ENCODE measurements at regions not wholly inside any gene's neighbourhood (a gene's known extent, or its start where the extent isn't known, plus 50 kb on each side); places are given as distances from the start of the nearest gene placed in this dataset.

GRCh38 chr7:25550149-25550548, 321.9 kb upstream of the NPVF start:
- H3K27me3 Mint-ChIP-seq (ENCODE audit: insufficient read depth) = no peaks in the 10 kb centered on the region; the same call in 1 of the 2 replicates
- no peaks in the 10 kb centered on the region for H3K4me1 Mint-ChIP-seq (ENCODE audit: low read depth)
- no peak overlapping the region for H3K4me3 Mint-ChIP-seq
- no peak for TF ChIP-seq CTCF (IDR thresholded peaks at IDR 0.05)
- peaks cover 10% of the 10 kb centered on the region; the same call in 1 of the 2 replicates for H3K9me3 Mint-ChIP-seq
- DNase-seq = no peak
- H3K36me3 Mint-ChIP-seq (ENCODE audit: low read depth) = no peaks in the 10 kb centered on the region
- no peak overlapping the region for H3K27ac Mint-ChIP-seq

GRCh38 chr7:25552998-25553397, 324.7 kb upstream of the NPVF start:
- Mint-ChIP-seq H3K27me3 (ENCODE audit: insufficient read depth) (no peaks in the 10 kb centered on the region; the same call in 1 of the 2 replicates), H3K9me3 (peaks cover 1% of the 10 kb centered on the region; the same call in 1 of the 2 replicates), H3K4me1 (ENCODE audit: low read depth) (no peaks in the 10 kb centered on the region), H3K27ac (no peak overlapping the region), H3K4me3 (no peak overlapping the region), H3K36me3 (ENCODE audit: low read depth) (no peaks in the 10 kb centered on the region)
- no peak for TF ChIP-seq CTCF (IDR thresholded peaks at IDR 0.05)
- DNase-seq = no peak

DNA sequence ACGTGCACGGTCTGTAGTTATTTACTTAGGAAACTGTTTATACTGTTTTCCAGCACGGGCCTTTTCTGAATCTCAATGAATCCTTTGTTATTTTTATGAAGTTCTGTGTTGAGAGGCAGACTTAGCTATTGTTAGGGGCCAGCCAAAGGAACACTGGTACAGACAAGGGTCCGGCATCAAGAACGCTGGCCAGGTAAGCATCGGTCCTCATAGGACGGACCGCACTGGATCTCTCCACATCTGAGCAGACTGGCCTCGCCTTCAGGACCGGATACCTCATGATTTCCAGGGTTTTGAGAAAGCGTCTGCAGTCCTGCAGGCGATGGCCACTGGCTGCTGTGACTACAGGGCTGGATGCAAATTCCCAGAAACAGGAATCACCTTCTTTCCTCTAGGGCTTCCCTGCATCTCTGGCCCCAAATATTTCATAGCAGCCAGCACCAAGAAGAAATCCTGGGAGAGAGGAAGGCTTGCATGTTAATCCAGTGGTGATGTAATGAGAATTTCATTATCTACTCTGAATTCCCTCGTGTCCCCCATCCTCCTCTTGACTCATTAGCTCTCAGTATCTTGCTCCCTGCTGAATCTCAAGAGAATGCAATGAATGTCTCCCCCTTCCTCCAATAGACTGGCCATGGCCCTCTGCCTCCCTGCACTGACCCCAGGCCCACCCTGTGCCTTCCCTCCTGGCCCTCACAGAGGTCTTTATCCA, 325.4 kb upstream of the NPVF start:
- no peak overlapping the region for H3K27ac Mint-ChIP-seq
- H3K9me3 Mint-ChIP-seq = no peaks in the 10 kb centered on the region
- H3K27me3 Mint-ChIP-seq (ENCODE audit: insufficient read depth) = no peaks in the 10 kb centered on the region; the same call in 1 of the 2 replicates
- no peak for DNase-seq
- no peaks in the 10 kb centered on the region for H3K36me3 Mint-ChIP-seq (ENCODE audit: low read depth)
- H3K4me3 Mint-ChIP-seq = no peak overlapping the region
- H3K4me1 Mint-ChIP-seq (ENCODE audit: low read depth) = no peaks in the 10 kb centered on the region
- no peak for TF ChIP-seq CTCF (IDR thresholded peaks at IDR 0.05)

DNA sequence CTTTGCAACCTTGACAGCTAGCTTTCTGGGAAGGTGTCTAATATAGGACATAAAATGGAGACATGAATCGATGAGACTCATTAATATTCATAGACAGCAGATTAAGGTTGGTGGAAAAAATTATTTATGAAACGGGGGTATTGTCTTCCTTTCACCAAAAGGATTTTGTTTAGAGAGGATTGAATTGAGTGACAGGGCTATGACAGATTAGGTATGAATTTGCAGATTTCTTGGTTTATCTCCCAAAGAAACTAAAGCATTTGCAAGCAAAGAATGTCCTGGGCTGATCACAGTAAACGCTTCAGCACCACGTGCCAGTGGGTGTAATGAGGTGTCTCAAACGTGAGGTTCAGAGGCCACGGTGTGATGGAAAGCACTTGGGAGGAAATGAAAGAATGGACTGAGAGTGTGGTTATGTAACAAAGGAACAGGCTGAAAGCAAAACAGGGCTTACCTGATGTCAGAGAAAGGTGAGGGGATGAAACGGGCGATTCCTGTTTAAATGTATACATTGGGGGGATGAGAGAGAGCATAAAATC, 329.2 kb upstream of the NPVF start:
- H3K4me3 Mint-ChIP-seq = no peak overlapping the region
- no peaks in the 10 kb centered on the region for H3K4me1 Mint-ChIP-seq (ENCODE audit: low read depth)
- no peak for DNase-seq
- no peaks in the 10 kb centered on the region for H3K9me3 Mint-ChIP-seq
- no peak overlapping the region for H3K27ac Mint-ChIP-seq
- H3K36me3 Mint-ChIP-seq (ENCODE audit: low read depth) = no peaks in the 10 kb centered on the region
- H3K27me3 Mint-ChIP-seq (ENCODE audit: insufficient read depth) = peaks cover 6% of the 10 kb centered on the region
- no peak for TF ChIP-seq CTCF (IDR thresholded peaks at IDR 0.05)

- no peak overlapping the region for H3K4me3 Mint-ChIP-seq
- no peak for TF ChIP-seq CTCF (IDR thresholded peaks at IDR 0.05)
- no peak for DNase-seq
- H3K4me1 Mint-ChIP-seq (ENCODE audit: low read depth) = no peaks in the 10 kb centered on the region
- H3K27ac Mint-ChIP-seq = no peak overlapping the region
- no peaks in the 10 kb centered on the region for H3K36me3 Mint-ChIP-seq (ENCODE audit: low read depth)
- H3K9me3 Mint-ChIP-seq = no peaks in the 10 kb centered on the region
- peaks cover 6% of the 10 kb centered on the region for H3K27me3 Mint-ChIP-seq (ENCODE audit: insufficient read depth)
These were observed 329.6 kb upstream of the NPVF start for GRCh38 chr7:25557930-25558329.

Data from HFFc6 (cell line).